B cell (primary cell): ENCODE measurements at regions not wholly inside any gene's neighbourhood (a gene's known extent, or its start where the extent isn't known, plus 50 kb on each side); places are given as distances from the start of the nearest gene placed in this dataset.

Experiments
- CTCF ChIP-seq: fragments of 200-600 bp; IDR thresholded peaks from one replicate; pipeline ENCODE4 v1.8.0; 2022; ENCODE audit warnings: antibody characterized with exemption, mild to moderate bottlenecking
- EZH2 ChIP-seq: IDR thresholded peaks from 2 replicates; pipeline ENCODE4 v1.6.1; 2012; ENCODE audit warnings: borderline replicate concordance, low read depth, mild to moderate bottlenecking, moderate library complexity, low read length; ENCODE audit not compliant: insufficient read depth, poor library complexity, severe bottlenecking

GRCh38 chr20:59402681-59403080 lies 102.3 kb downstream of the EDN3 start:
- no peak for TF ChIP-seq EZH2
- TF ChIP-seq CTCF = no peak
